ENCODE measurements at regions not wholly inside any gene's neighbourhood (a gene's known extent, or its start where the extent isn't known, plus 50 kb on each side); places are given as distances from the start of the nearest gene placed in this dataset.

DNA sequence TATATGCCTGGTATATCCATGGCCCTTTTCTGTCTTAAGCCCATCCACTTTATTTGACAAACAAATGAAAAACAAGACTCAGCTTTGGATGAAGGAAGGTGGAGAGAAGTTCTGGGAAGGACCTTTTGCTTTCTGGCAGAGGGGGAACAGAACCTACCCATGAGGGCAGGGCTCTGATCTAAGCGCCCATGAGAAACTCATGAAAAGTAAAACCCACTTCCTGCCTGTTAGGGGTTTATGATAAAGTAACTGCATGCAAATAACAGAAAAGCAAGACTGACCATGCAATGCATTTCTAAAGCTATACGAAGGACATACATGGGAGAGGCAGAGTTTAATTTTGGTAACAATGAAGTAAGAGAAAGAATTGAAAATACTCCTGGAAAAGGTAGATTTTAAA is 181.9 kb upstream of the ADRA1B start:
- no peak for TF ChIP-seq POLR2A (IDR thresholded peaks at IDR 0.05; ENCODE audit: low read depth, low read length)
- no peak for TF ChIP-seq CTCF (IDR thresholded peaks at IDR 0.05; ENCODE audit: extremely low read depth in 1 of 2, insufficient read depth in 1 of 2, low read depth in 1 of 2, low read length in 2 of 2)
- no peak for TF ChIP-seq MAX (IDR thresholded peaks at IDR 0.05; ENCODE audit: insufficient read depth, insufficient read length)
- TF ChIP-seq EZH2 (IDR thresholded peaks at IDR 0.05; ENCODE audit: borderline replicate concordance, low read depth, low read length, severe bottlenecking), result no peak
- no peak for TF ChIP-seq JUN (IDR thresholded peaks at IDR 0.05; ENCODE audit: borderline replicate concordance, insufficient read depth, insufficient read length, low read depth)
- TF ChIP-seq POLR2AphosphoS5 (IDR thresholded peaks at IDR 0.05; ENCODE audit: insufficient read depth, low read depth, low read length), result no peak
